GM21515 (cell line): ENCODE measurements at regions not wholly inside any gene's neighbourhood (a gene's known extent, or its start where the extent isn't known, plus 50 kb on each side); places are given as distances from the start of the nearest gene placed in this dataset.
"Not testable (repeated sequence)": the region's sequence is repeated elsewhere in the genome, so short reads cannot be mapped to it uniquely, and the experiment has no call there.

Source experiments
- ATAC-seq: cut with Tn5 transposase; IDR thresholded peaks from one replicate; pipeline ENCODE4 v1.9.1; 2021; ENCODE audit not compliant: unreplicated experiment

DNA sequence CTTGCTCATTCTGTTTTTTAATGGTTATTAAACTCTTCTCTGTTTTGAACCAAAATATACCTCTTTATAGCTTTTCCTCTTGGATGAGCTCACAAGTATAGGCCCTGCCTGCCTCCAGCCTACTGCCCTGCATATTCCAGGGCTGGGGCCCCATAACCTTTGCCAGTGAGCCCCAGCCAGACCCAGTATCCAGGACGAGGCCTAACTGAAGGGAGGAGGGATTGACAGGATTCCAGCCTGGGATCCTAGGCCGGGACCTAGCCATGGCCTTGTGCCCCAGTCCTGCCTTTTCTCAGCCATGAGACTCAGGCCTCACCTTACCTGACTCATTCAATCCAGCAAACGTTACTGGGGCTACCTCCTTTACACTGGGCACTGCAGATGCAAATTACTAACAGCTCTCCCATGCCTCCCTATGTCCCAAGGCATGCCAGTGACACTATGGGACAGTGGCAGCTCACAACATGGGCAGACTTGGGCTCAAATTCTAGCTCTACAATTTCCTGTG lies 159.2 kb downstream of the DDX1 start:
- no peak for ATAC-seq

DNA sequence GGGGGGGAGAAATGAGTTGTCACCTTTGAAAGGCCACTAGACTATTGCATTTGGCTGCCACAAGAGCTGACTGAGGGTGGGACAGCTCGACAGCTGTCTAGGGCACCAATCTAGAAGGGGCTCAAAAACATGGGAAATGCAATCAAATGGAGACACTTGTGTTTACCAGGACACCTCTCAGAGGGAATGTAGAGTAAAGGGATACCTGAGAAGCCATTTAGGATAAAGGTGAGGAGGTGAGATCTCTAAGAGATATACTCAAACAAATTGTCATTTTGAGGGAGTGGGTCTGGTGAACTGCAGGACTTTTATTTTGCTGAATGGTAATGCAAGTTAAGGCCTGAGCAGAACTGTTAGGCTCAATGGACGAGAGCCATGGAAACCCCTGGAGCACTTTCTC lies 159.8 kb downstream of the DDX1 start:
- no peak for ATAC-seq

- no peak for ATAC-seq
Observed at GRCh38 chr2:15752552-15753232, 161.0 kb downstream of the DDX1 start.

- no peak for ATAC-seq
Observed at GRCh38 chr2:15753233-15753798, 161.6 kb downstream of the DDX1 start.

- ATAC-seq = no peak
Observed at GRCh38 chr2:15753811-15754702, 162.4 kb downstream of the DDX1 start.

DNA sequence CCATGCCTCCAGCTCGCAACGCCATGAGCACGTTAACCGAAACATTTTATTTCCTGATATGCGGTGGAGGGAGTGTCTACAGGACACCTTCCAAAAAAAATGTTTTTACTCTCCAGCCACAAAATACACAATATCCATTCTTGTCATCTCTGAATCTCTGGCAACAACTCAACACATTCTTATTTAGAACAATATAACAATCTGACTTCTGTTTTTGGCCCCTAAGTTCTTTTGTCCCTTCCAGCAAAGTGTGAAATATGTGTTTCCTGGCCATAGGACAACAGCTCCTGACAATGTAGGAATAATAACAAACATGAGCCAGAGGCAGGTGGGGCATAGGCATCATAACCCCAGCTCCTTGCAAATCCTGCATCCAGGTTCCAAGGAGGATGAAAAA lies 163.0 kb downstream of the DDX1 start:
- ATAC-seq = no peak

DNA sequence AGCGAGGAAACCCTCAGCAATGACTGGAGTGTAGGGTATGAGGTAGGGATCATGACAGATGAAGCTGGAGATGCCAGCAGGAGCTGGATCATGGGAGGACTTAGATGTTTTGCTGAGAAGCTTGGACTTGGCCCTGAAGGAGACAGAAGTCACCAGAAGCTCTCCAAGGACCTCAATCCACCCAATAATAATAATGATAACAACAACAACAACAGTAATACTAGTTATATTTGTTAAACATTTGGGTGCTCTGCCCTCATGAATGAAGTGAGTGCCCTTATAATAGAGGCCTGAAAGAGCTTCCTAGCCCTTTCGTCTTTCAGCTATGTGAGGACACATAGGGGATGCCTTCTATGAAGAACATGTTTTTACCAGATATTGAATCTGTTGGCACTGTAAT lies 163.9 kb downstream of the DDX1 start:
- ATAC-seq = no peak

DNA sequence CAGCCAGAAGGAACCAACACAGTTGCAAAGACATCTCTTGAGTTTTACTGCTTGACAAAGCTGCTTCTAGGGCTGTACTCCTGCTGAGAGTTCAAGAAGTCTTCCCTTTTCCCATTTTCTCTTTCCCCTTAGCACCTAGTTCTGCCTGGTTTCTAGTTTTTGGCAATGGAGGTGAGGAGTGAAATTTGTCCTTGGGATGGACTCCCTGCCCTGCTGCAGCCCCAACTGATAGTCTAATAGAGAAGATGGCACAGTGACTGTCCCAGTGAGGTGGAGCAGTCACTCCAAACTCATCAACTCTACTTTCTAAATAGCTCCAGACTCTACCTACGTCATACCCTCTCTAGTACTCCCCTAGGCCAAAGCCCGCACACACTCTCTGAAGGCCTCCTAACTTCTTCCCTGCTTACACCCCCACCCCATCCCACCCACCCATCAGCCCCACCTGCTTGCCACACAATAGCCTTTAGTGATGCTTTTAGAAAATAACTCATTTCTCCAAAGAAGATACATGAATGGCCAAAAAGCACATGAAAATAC lies 164.4 kb downstream of the DDX1 start:
- ATAC-seq = no peak

GRCh38 chr2:15756882-15757819 lies 165.5 kb downstream of the DDX1 start:
- ATAC-seq = no peak

GRCh38 chr2:15757820-15758586 lies 166.3 kb downstream of the DDX1 start:
- ATAC-seq = no peak

DNA sequence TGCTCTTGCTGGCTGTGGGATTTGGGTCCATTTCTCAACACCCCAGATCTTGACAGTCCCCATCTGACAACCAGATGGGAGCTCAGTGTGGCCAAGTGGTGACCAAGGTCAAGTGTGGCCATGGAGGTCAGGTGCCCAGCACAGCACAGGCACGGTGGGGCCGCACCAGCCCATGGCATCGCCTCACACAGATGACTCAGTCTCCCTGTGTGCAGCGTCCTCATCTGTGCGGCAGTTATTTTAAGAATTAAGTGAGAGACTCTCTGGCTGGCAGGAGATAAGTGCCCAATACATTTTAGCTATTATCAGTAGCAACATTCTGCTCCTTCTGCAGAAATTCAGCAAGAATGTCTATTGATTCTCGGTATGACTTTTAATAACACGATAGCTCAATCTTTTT lies 167.2 kb downstream of the DDX1 start:
- ATAC-seq = no peak

- ATAC-seq = no peak
Observed at GRCh38 chr2:15759385-15759784, 167.7 kb downstream of the DDX1 start.

DNA sequence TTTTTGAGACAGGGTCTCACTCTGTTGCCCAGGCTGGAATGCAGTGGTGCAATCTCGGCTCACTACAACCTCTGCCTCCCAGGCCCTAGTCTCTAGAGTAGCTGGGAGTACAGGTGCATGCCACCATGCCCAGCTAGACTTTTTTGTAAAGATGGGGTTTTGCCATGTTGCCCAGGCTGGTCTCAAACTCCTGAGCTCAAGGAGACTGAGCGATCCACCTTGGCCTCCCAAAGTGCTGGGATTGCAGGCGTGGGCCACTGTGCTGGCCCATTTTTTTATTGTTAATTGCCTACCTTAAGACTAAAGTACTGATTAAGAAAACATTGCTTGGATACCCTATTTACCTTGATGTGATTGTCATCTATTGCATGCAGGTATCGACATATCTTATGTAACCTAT lies 168.1 kb downstream of the DDX1 start:
- ATAC-seq = not testable (repeated sequence)

DNA sequence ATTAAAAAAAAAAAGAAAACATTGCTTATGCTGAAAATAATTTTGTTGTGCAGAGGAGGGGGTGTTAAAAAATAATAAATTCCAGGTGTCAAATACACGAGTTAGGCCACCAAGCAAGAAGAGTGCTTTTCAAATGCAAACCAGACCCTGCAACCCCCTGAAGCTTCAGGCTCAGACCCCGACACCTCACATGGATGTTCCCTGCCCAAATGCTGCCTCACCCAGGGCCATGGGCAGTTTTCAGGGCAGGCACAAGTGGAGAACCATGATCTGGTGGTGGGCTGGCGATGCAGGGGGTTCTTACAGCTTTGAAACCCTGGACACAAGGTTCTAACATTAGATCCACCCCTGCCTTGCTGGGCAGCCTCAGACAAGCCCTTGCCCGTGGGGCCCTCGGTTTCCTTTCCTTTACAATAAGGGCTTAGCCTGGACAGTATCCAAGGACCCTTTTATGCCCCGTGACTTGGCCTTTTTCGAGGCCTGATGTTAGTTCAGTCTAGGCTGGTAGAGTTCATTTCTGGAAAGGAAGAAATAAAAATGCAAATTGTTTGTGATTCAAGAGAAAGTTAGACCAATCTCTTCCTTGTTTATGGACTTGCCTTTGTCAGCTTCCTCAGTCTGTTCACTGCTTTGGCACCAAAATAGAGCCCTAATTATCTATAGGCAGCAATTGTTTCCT lies 168.7 kb downstream of the DDX1 start:
- no peak for ATAC-seq

DNA sequence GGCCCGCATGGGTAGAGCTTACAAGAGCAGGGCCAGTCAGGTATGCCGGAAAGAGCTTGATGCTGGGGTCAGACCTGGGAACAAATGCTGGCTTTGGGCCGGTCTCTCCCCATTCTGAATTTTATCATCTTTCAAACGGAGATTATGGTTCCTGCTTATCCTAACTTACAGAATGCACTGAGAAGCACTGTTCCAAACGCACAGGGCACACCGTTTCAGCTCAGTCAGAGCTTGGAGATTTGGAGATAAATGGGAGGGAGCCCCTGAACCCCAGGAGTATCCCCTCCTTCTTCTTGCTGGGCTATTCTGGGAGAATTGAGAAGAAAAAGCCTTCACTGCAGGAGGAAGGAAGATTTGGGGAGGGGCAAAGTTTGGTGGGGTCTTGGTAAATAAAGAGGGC lies 169.4 kb downstream of the DDX1 start:
- no peak for ATAC-seq

GRCh38 chr2:15761910-15762309 lies 170.2 kb downstream of the DDX1 start:
- no peak for ATAC-seq

- ATAC-seq = no peak
Observed at GRCh38 chr2:15762449-15762848, 170.8 kb downstream of the DDX1 start.

- ATAC-seq = no peak
Observed at GRCh38 chr2:15763106-15763821, 171.6 kb downstream of the DDX1 start.
